AG09319 (cell line): ENCODE measurements at regions not wholly inside any gene's neighbourhood (a gene's known extent, or its start where the extent isn't known, plus 50 kb on each side); places are given as distances from the start of the nearest gene placed in this dataset.

Experiments used
- DNase-seq: peaks from one replicate; pipeline ENCODE4 v3.0.0-alpha.2; 2010; ENCODE audit warnings: low read depth; ENCODE audit errors: extremely low read depth
- CTCF ChIP-seq: IDR thresholded peaks from 2 replicates; pipeline ENCODE4 v1.5.1; 2011; ENCODE audit warnings: low read depth, mild to moderate bottlenecking, inconsistent platforms, low read length, moderate library complexity

GRCh38 chr14:44162197-44162596 lies 344.9 kb downstream of the FSCB start:
- TF ChIP-seq CTCF, result no peak
- no peak for DNase-seq

- DNase-seq, result no peak
- TF ChIP-seq CTCF, result no peak
Measured at GRCh38 chr14:44154874-44155273, 352.2 kb downstream of the FSCB start.

GRCh38 chr14:44154446-44154845 lies 352.6 kb downstream of the FSCB start:
- DNase-seq, result no peak
- TF ChIP-seq CTCF, result no peak

- no peak for TF ChIP-seq CTCF
- no peak for DNase-seq
Measured at GRCh38 chr14:44151130-44151820, 355.8 kb downstream of the FSCB start.

GRCh38 chr14:44149597-44149996 lies 357.5 kb downstream of the FSCB start:
- no peak for DNase-seq
- TF ChIP-seq CTCF, result no peak; the same call in 1 of the 2 replicates

- TF ChIP-seq CTCF, result no peak
- no peak for DNase-seq
Measured at GRCh38 chr14:44142006-44142405, 365.1 kb downstream of the FSCB start.

- TF ChIP-seq CTCF, result no peak
- no peak for DNase-seq
Measured at GRCh38 chr14:44135972-44136371, 371.1 kb downstream of the FSCB start.
